CD8-positive, alpha-beta memory T cell (primary cell): ENCODE measurements at regions not wholly inside any gene's neighbourhood (a gene's known extent, or its start where the extent isn't known, plus 50 kb on each side); places are given as distances from the start of the nearest gene placed in this dataset.

Source experiments
- CTCF ChIA-PET: fragments of 350-600 bp; sonication (Branson Sonifier 250); formaldehyde crosslinking; loops from one replicate; lab custom pipeline; 2021; ENCODE audit warnings: antibody characterized with exemption; lab: Charles Lee
- POLR2A ChIA-PET: fragments of 350-600 bp; sonication (Branson Sonifier 250); formaldehyde crosslinking; loops from one replicate; lab custom pipeline; 2021; ENCODE audit warnings: antibody characterized with exemption; lab: Charles Lee
- DNase-seq, 5 donors: peaks; one replicate each; pipeline versions ENCODE4 v3.0.0 to v3.0.0-alpha.2; 2020 to 2022; ENCODE audit warnings: mixed read lengths in 1 of 5
- H3K27ac ChIP-seq: one replicate; pipeline ENCODE4 v1.7.0; 2013; ENCODE audit warnings: low read depth, mild to moderate bottlenecking, low read length, moderate library complexity
- H3K27me3 ChIP-seq: 2 replicates; pipeline ENCODE4 v1.7.0; 2013; ENCODE audit warnings: low read length, mild to moderate bottlenecking; ENCODE audit not compliant: insufficient read depth, poor library complexity, severe bottlenecking
- H3K36me3 ChIP-seq: 2 replicates; pipeline ENCODE4 v1.7.0; 2013; ENCODE audit warnings: mild to moderate bottlenecking, low read length, moderate library complexity; ENCODE audit not compliant: insufficient read depth
- H3K4me1 ChIP-seq: 2 replicates; pipeline ENCODE4 v1.7.0; 2013; ENCODE audit warnings: mild to moderate bottlenecking, low read length, moderate library complexity; ENCODE audit not compliant: insufficient read depth
- H3K4me3 ChIP-seq: 2 replicates; pipeline ENCODE4 v1.7.0; 2013; ENCODE audit warnings: mild to moderate bottlenecking, low read length
- H3K9me3 ChIP-seq: 2 replicates; pipeline ENCODE4 v1.7.0; 2013; ENCODE audit warnings: mild to moderate bottlenecking, low read length
- H3K27ac Mint-ChIP-seq, 8 donors: one replicate each; pipeline ENCODE4 v1.8.0; 2020 to 2021; ENCODE audit warnings: mixed read lengths in 8 of 8, mild to moderate bottlenecking in 6 of 8, inconsistent platforms in 3 of 8, moderate library complexity in 3 of 8
- H3K27me3 Mint-ChIP-seq, 2 donors: one replicate each; pipeline ENCODE4 v1.8.0; 2020 to 2021; ENCODE audit warnings: mixed read lengths in 2 of 2, mild to moderate bottlenecking in 1 of 2, moderate library complexity in 1 of 2
- H3K36me3 Mint-ChIP-seq, 3 donors: one replicate each; pipeline ENCODE4 v1.8.0; 2020 to 2021; ENCODE audit warnings: mixed read lengths in 3 of 3, inconsistent platforms in 1 of 3, mild to moderate bottlenecking in 1 of 3
- H3K4me1 Mint-ChIP-seq, 3 donors: one replicate each; pipeline ENCODE4 v1.8.0; 2020 to 2021; ENCODE audit warnings: mixed read lengths in 3 of 3, inconsistent platforms in 1 of 3, mild to moderate bottlenecking in 1 of 3
- H3K4me3 Mint-ChIP-seq, 7 donors: one replicate each; pipeline ENCODE4 v1.8.0; 2020 to 2021; ENCODE audit warnings: mixed read lengths in 7 of 7, mild to moderate bottlenecking in 6 of 7, moderate library complexity in 4 of 7, inconsistent platforms in 2 of 7
- H3K9me3 Mint-ChIP-seq, 5 donors: one replicate each; pipeline ENCODE4 v1.8.0; 2020 to 2022; ENCODE audit warnings: mixed read lengths in 5 of 5, mild to moderate bottlenecking in 3 of 5, moderate library complexity in 2 of 5, inconsistent platforms in 1 of 5

DNA sequence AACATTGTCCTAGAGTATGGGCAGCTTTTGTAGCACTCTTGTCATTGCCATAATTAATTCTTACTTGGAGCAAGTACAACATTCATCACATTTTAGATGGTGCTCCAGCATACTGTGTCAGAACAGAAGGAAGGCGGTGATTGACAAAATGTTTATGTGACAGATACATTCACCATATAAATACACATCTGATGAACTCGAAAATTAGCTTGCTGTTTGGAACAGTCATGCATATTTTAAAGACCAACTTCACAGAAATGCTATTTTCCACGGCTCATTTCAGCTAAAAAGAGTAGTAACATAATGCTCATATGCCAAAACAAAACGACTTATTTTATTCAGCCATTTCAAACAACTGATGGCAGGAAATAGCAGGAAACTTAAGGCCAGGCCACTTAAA, 302.7 kb downstream of the MRPL39 start:
- peaks cover 0 to 1% of the 10 kb centered on the region in 2 donors for H3K27me3 Mint-ChIP-seq
- no peaks in the 10 kb centered on the region for H3K36me3 Mint-ChIP-seq
- ChIA-PET CTCF (no interaction called here), POLR2A (no interaction called here)
- Histone ChIP-seq H3K4me3 (no peak overlapping the region), H3K27ac (no peak overlapping the region), H3K9me3 (peaks cover 6% of the 10 kb centered on the region), H3K4me1 (no peaks in the 10 kb centered on the region), H3K27me3 (no peaks in the 10 kb centered on the region), H3K36me3 (no peaks in the 10 kb centered on the region)
- peaks cover 6 to 9% (median 7%) of the 10 kb centered on the region in 5 donors for H3K9me3 Mint-ChIP-seq
- DNase-seq = no peak
- peaks cover 8 to 16% (median 14%) of the 10 kb centered on the region in 3 donors for H3K4me1 Mint-ChIP-seq
- no peak overlapping the region for H3K4me3 Mint-ChIP-seq
- no peak overlapping the region for H3K27ac Mint-ChIP-seq

DNA sequence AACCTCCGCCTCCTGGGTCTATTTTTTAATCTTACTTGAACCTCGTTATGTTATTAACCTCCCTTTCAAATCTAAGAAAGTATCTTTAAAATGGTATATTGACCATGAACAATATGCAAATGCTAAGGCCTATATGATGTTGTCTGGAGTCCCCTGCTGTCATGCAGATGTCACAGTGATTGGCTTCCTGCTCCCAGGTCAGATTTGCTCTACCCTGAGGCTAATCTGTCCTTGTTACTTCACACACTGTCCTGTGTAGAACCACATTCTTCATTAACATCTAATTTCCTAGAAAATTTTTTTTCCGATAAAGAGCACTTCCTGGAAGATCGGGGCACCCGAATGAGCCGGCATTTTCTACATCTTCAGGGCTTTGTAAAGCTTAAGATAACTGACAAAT, 306.6 kb downstream of the MRPL39 start:
- H3K9me3 ChIP-seq = no peaks in the 10 kb centered on the region
- Mint-ChIP-seq H3K27ac (peak overlapping the region in 1 of 8 donors; percentile 61), H3K27me3 (no peaks in the 10 kb centered on the region), H3K4me3 (peak overlapping the region in 2 of 7 donors; percentile 2 to 51), H3K36me3 (no peaks in the 10 kb centered on the region), H3K4me1 (peaks cover 10 to 27% (median 25%) of the 10 kb centered on the region in 3 donors), H3K9me3 (peaks cover 0 to 3% (median 0%) of the 10 kb centered on the region in 5 donors)
- DNase-seq = no peak
- no peak overlapping the region for H3K27ac ChIP-seq
- H3K27me3 ChIP-seq = no peaks in the 10 kb centered on the region
- ChIA-PET CTCF (no interaction called here), POLR2A (no interaction called here)
- no peaks in the 10 kb centered on the region for H3K4me1 ChIP-seq
- no peak overlapping the region for H3K4me3 ChIP-seq
- H3K36me3 ChIP-seq = no peaks in the 10 kb centered on the region

DNA sequence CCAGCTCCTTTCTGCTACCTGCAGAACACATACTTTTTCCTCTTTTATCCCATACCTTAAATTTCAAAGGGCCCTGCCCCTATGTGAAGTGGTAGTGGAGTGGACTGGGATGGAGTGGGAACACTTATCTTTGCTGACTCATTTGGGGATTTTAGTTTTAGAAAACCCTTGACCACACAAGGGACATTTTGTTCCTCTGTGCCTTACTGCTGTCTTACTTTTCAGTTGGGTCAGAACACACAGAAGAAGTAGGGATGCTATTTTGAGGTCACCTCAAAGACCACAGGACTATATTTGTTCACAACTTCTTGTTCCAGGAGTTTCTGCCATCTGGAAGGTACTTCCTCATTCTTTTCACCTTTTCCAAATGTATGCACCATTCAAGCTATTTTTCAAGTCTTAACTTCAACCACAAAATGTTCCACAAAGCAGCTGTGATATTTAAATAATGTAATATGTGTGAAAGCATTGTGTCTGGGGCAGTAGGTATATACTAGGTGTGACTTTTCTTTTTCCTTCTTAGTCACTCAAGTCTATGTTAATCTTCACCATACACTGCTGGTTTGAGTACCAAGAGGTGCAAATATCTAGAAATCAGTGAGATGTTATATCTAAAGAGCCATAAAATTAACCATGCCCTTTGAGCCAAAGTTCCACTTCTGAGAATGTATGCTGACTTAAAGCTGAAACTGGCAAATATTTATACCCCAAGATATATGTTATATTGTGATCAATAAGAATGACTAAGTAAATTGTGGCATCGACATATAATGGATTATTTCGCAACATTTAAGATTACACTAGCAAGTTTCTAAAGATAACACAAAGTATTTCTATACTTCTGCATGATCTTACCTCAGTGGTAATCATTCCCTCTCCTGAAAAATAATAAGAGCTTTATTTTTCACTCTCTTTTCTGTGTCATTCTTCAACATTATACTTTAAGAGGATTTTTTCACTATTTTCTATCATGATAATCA, 308.5 kb downstream of the MRPL39 start:
- Histone ChIP-seq H3K36me3 (no peaks in the 10 kb centered on the region), H3K4me1 (no peaks in the 10 kb centered on the region), H3K27me3 (no peaks in the 10 kb centered on the region), H3K4me3 (no peak overlapping the region), H3K27ac (no peak overlapping the region), H3K9me3 (no peaks in the 10 kb centered on the region)
- POLR2A ChIA-PET = no interaction called here
- Mint-ChIP-seq H3K4me1 (peaks cover 10 to 27% (median 25%) of the 10 kb centered on the region in 3 donors), H3K4me3 (no peak overlapping the region), H3K36me3 (no peaks in the 10 kb centered on the region), H3K27ac (peak overlapping the region in 1 of 8 donors; percentile 15), H3K27me3 (no peaks in the 10 kb centered on the region), H3K9me3 (peaks cover 0 to 3% (median 0%) of the 10 kb centered on the region in 5 donors)
- no peak for DNase-seq
- CTCF ChIA-PET = interaction anchor here (1.0 kb wide), 1 partner anchor 15 kb away, joined by 3 read pairs; no protein-coding TSS in a partner anchor

DNA sequence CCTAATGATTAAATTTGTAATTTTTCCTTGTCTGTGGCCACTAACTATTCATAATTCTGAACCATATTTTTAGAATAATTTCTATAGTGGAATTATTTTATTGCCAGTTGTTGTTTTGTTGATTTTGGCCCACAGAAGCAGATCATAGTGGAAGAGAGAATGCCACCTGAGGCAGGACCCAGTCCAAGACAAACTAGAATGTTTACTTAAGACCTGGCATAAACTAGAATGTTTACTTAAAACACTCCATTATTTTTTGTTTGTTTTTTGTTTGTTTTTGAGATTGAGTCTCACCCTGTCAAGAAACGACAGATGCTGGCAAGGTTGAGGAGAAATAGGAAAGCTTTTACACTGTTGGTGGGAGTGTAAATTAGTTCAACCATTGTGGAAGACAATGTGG, 310.2 kb downstream of the MRPL39 start:
- Histone ChIP-seq H3K27ac (no peak overlapping the region), H3K27me3 (no peaks in the 10 kb centered on the region), H3K4me1 (no peaks in the 10 kb centered on the region), H3K4me3 (no peak overlapping the region), H3K36me3 (no peaks in the 10 kb centered on the region), H3K9me3 (no peaks in the 10 kb centered on the region)
- POLR2A ChIA-PET = no interaction called here
- H3K4me3 Mint-ChIP-seq = no peak overlapping the region
- no peaks in the 10 kb centered on the region for H3K36me3 Mint-ChIP-seq
- peaks cover 10 to 27% (median 25%) of the 10 kb centered on the region in 3 donors for H3K4me1 Mint-ChIP-seq
- CTCF ChIA-PET = no interaction called here
- H3K27ac Mint-ChIP-seq = no peak overlapping the region
- peaks cover 0 to 3% (median 0%) of the 10 kb centered on the region in 5 donors for H3K9me3 Mint-ChIP-seq
- no peak for DNase-seq
- no peaks in the 10 kb centered on the region for H3K27me3 Mint-ChIP-seq

DNA sequence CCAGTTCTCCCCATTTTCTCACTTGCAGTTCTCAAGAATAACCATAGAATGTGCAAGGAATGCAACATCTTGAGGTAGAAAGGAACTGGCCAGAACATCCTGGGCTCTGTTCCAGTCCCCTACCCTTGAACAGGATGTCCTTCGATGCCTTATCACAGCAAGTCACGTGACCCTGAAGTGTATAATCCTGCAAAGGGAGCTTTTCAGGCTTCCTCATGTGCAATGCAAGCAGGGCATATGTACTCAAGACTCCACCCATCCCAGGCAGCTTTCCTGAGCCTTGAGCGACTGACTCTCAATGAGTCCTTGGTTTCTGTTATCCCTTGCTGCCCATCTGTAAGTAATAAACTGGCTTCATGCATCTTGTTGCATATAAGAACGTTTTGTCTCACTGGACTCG, 311.0 kb downstream of the MRPL39 start:
- H3K4me3 ChIP-seq = no peak overlapping the region
- no peaks in the 10 kb centered on the region for H3K4me1 ChIP-seq
- DNase-seq = no peak
- POLR2A ChIA-PET = no interaction called here
- Mint-ChIP-seq H3K9me3 (peaks cover 0 to 3% (median 0%) of the 10 kb centered on the region in 5 donors), H3K27ac (no peak overlapping the region), H3K36me3 (no peaks in the 10 kb centered on the region), H3K4me1 (peaks cover 10 to 25% (median 24%) of the 10 kb centered on the region in 3 donors), H3K4me3 (no peak overlapping the region), H3K27me3 (no peaks in the 10 kb centered on the region)
- CTCF ChIA-PET = no interaction called here
- H3K27me3 ChIP-seq = no peaks in the 10 kb centered on the region
- H3K36me3 ChIP-seq = no peaks in the 10 kb centered on the region
- H3K9me3 ChIP-seq = no peaks in the 10 kb centered on the region
- no peak overlapping the region for H3K27ac ChIP-seq

DNA sequence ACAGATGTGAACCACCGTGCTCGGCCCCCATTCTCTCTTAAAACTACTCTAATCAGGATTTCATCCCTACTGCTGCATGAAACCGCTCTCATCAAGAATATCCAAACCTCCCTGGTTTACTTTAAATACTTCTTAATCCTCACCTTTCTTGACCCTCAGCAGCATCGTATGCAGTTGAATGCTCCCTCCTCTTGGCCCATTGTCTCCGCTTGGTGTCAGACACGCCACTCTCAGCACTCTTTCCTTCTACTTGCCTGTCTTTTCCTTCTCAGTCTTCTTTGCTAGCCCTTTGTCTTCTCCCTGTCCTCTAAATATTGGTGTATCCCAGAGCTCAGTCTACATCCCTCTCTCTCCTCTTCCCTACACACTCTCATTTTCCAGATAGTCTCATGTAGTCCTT, 314.9 kb downstream of the MRPL39 start:
- Histone ChIP-seq H3K9me3 (no peaks in the 10 kb centered on the region), H3K27me3 (no peaks in the 10 kb centered on the region), H3K36me3 (no peaks in the 10 kb centered on the region), H3K4me1 (no peaks in the 10 kb centered on the region), H3K4me3 (no peak overlapping the region), H3K27ac (no peak overlapping the region)
- Mint-ChIP-seq H3K9me3 (no peaks in the 10 kb centered on the region), H3K4me3 (no peak overlapping the region), H3K4me1 (peaks cover 0 to 7% (median 0%) of the 10 kb centered on the region in 3 donors), H3K27me3 (no peaks in the 10 kb centered on the region), H3K27ac (no peak overlapping the region), H3K36me3 (no peaks in the 10 kb centered on the region)
- ChIA-PET CTCF (no interaction called here), POLR2A (no interaction called here)
- no peak for DNase-seq

DNA sequence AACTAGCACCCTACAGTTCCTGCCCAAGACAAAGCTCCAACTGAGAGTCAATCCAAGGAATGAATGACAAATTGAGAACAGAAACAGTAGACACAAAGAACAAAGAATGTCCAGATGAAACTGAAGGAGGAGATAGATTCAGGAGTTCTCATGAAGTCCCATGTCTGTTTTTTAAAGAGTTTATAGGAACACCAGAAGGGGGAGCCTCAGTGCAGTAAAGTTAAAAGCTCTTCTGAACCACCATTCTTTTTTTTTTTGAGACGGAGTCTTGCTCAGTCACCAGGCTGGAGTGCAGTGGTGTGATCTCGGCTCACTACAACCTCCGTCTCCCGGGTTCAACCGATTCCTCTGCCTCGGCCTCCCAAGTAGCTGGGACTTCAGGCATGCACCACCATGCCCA, 323.6 kb downstream of the MRPL39 start:
- Mint-ChIP-seq H3K4me3 (peak overlapping the region in 3 of 7 donors; percentile 4 to 57 (median 23)), H3K27me3 (peaks cover 0 to 4% of the 10 kb centered on the region in 2 donors), H3K36me3 (no peaks in the 10 kb centered on the region), H3K4me1 (peaks cover 0 to 6% (median 0%) of the 10 kb centered on the region in 3 donors), H3K27ac (no peak overlapping the region), H3K9me3 (no peaks in the 10 kb centered on the region)
- no peaks in the 10 kb centered on the region for H3K27me3 ChIP-seq
- no peaks in the 10 kb centered on the region for H3K36me3 ChIP-seq
- peak in 1 of 5 donors; percentile 10 for DNase-seq
- H3K27ac ChIP-seq = no peak overlapping the region
- no peak overlapping the region for H3K4me3 ChIP-seq
- no peaks in the 10 kb centered on the region for H3K9me3 ChIP-seq
- H3K4me1 ChIP-seq = no peaks in the 10 kb centered on the region
- ChIA-PET CTCF (interaction anchor here (1.1 kb wide), 1 partner anchor 15 kb away, joined by 3 read pairs; no protein-coding TSS in a partner anchor), POLR2A (no interaction called here)

DNA sequence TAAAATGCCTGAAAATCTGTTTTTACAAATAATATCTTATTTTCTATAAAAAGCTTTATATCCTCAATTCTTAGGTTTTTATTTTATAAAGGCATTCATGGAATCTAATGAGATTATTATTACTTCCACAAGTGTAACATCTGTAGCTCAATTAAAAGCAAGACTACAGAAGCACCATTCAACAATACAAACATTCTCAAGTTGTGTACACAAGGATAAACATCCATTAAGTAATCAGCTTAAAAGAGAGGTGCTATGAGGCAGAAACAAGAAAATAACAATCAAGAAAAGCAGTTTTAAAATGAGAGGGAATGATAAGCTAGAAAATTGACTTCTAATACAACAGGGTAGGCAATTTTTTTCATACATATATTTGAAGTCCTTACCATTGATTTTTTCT, 326.1 kb downstream of the MRPL39 start:
- POLR2A ChIA-PET = no interaction called here
- Mint-ChIP-seq H3K36me3 (no peaks in the 10 kb centered on the region), H3K9me3 (no peaks in the 10 kb centered on the region), H3K4me1 (no peaks in the 10 kb centered on the region), H3K4me3 (no peak overlapping the region), H3K27me3 (peaks cover 0 to 4% of the 10 kb centered on the region in 2 donors), H3K27ac (no peak overlapping the region)
- CTCF ChIA-PET = no interaction called here
- H3K9me3 ChIP-seq = no peaks in the 10 kb centered on the region
- H3K27me3 ChIP-seq = no peaks in the 10 kb centered on the region
- H3K4me3 ChIP-seq = no peak overlapping the region
- H3K4me1 ChIP-seq = no peaks in the 10 kb centered on the region
- H3K36me3 ChIP-seq = no peaks in the 10 kb centered on the region
- DNase-seq = no peak
- no peak overlapping the region for H3K27ac ChIP-seq
